Osteocyte (in vitro differentiated cells): ENCODE measurements at regions not wholly inside any gene's neighbourhood (a gene's known extent, or its start where the extent isn't known, plus 50 kb on each side); places are given as distances from the start of the nearest gene placed in this dataset.

ENCODE experiments used
- DNase-seq: peaks from one replicate; pipeline ENCODE4 v3.0.0; 2021; ENCODE audit warnings: mixed read lengths; ENCODE audit not compliant: unreplicated experiment; ENCODE audit errors: extremely low spot score
- H3K27ac Mint-ChIP-seq: one replicate; pipeline ENCODE4 v1.8.0; 2021; ENCODE audit warnings: mild to moderate bottlenecking, mixed read lengths; ENCODE audit not compliant: unreplicated experiment
- H3K27me3 Mint-ChIP-seq: one replicate; pipeline ENCODE4 v1.8.0; 2021; ENCODE audit warnings: mixed read lengths; ENCODE audit not compliant: unreplicated experiment
- H3K36me3 Mint-ChIP-seq: one replicate; pipeline ENCODE4 v1.8.0; 2021; ENCODE audit warnings: mixed read lengths; ENCODE audit not compliant: unreplicated experiment
- H3K4me1 Mint-ChIP-seq: one replicate; pipeline ENCODE4 v1.8.0; 2021; ENCODE audit warnings: mixed read lengths; ENCODE audit not compliant: unreplicated experiment
- H3K4me3 Mint-ChIP-seq: one replicate; pipeline ENCODE4 v1.8.0; 2021; ENCODE audit warnings: mild to moderate bottlenecking, moderate library complexity, mixed read lengths; ENCODE audit not compliant: unreplicated experiment
- H3K9me3 Mint-ChIP-seq: one replicate; pipeline ENCODE4 v1.8.0; 2021; ENCODE audit warnings: mixed read lengths; ENCODE audit not compliant: unreplicated experiment
- CTCF ChIP-seq: fragments of 200-600 bp; sonication (generic); IDR thresholded peaks from 2 replicates; pipeline ENCODE4 v1.5.0; 2021; ENCODE audit warnings: antibody characterized with exemption, mild to moderate bottlenecking, moderate library complexity

- peaks cover 4% of the 10 kb centered on the region for H3K9me3 Mint-ChIP-seq
- no peaks in the 10 kb centered on the region for H3K36me3 Mint-ChIP-seq
- peak; percentile 83 for DNase-seq
- no peak overlapping the region for H3K4me3 Mint-ChIP-seq
- peaks cover 16% of the 10 kb centered on the region for H3K27me3 Mint-ChIP-seq
- TF ChIP-seq CTCF: no peak
- no peaks in the 10 kb centered on the region for H3K4me1 Mint-ChIP-seq
- H3K27ac Mint-ChIP-seq: no peak overlapping the region
Observed at GRCh38 chr10:84571146-84571545, 242.8 kb downstream of the CCSER2 start.

- peaks cover 4% of the 10 kb centered on the region for H3K9me3 Mint-ChIP-seq
- no peak for DNase-seq
- TF ChIP-seq CTCF: no peak
- H3K36me3 Mint-ChIP-seq: no peaks in the 10 kb centered on the region
- H3K27me3 Mint-ChIP-seq: peaks cover 2% of the 10 kb centered on the region
- no peak overlapping the region for H3K4me3 Mint-ChIP-seq
- H3K4me1 Mint-ChIP-seq: no peaks in the 10 kb centered on the region
- H3K27ac Mint-ChIP-seq: no peak overlapping the region
Observed at GRCh38 chr10:84574102-84574501, 245.7 kb downstream of the CCSER2 start.

GRCh38 chr10:84581976-84582375, 253.6 kb downstream of the CCSER2 start:
- Mint-ChIP-seq H3K27ac (no peak overlapping the region), H3K9me3 (no peaks in the 10 kb centered on the region)

GRCh38 chr10:84583501-84583900, 255.1 kb downstream of the CCSER2 start:
- no peaks in the 10 kb centered on the region for H3K27me3 Mint-ChIP-seq
- H3K4me3 Mint-ChIP-seq: no peak overlapping the region
- H3K36me3 Mint-ChIP-seq: no peaks in the 10 kb centered on the region

More at GRCh38 chr10:84581976-84582375, 253.6 kb downstream of the CCSER2 start:
- no peaks in the 10 kb centered on the region for H3K4me1 Mint-ChIP-seq
- H3K27me3 Mint-ChIP-seq: peaks cover 2% of the 10 kb centered on the region
- DNase-seq: no peak
- no peaks in the 10 kb centered on the region for H3K36me3 Mint-ChIP-seq
- no peak overlapping the region for H3K4me3 Mint-ChIP-seq
- no peak for TF ChIP-seq CTCF

GRCh38 chr10:84587789-84588188, 259.4 kb downstream of the CCSER2 start:
- no peak for DNase-seq
- Mint-ChIP-seq H3K27me3 (no peaks in the 10 kb centered on the region), H3K4me1 (no peaks in the 10 kb centered on the region), H3K36me3 (no peaks in the 10 kb centered on the region), H3K4me3 (no peak overlapping the region), H3K27ac (no peak overlapping the region), H3K9me3 (no peaks in the 10 kb centered on the region)
- TF ChIP-seq CTCF: no peak

More at GRCh38 chr10:84583501-84583900, 255.1 kb downstream of the CCSER2 start:
- Mint-ChIP-seq H3K9me3 (no peaks in the 10 kb centered on the region), H3K4me1 (no peaks in the 10 kb centered on the region), H3K27ac (no peak overlapping the region)
- TF ChIP-seq CTCF: no peak
- DNase-seq: peak; percentile 63
